Esophagus muscularis mucosa (tissue), 4 donors: ENCODE measurements at regions not wholly inside any gene's neighbourhood (a gene's known extent, or its start where the extent isn't known, plus 50 kb on each side); places are given as distances from the start of the nearest gene placed in this dataset.

Experiments
- EP300 ChIP-seq: sonication (generic); formaldehyde crosslinking; IDR thresholded peaks from one replicate; pipeline ENCODE4 v1.6.1; 2017; ENCODE audit warnings: antibody characterized with exemption
- POLR2A ChIP-seq: fragments of 450-650 bp; IDR thresholded peaks from one replicate; pipeline ENCODE4 v1.6.1; 2017; ENCODE audit warnings: antibody characterized with exemption, moderate library complexity, mild to moderate bottlenecking, low read depth
- POLR2AphosphoS5 ChIP-seq, 2 donors: sonication (generic); formaldehyde crosslinking; IDR thresholded peaks; one replicate each; pipeline ENCODE4 v1.6.1; 2017; ENCODE audit warnings: antibody characterized with exemption in 2 of 2
- TF ChIP-seq, protein P1 (sequence below), 3 experiments: fragments of 200-600 bp in 2 of 3; fragments of 450-650 bp in 1 of 3; sonication (generic) in 2 of 3; IDR thresholded peaks; one replicate each; pipeline ENCODE4 v1.5.1; 2017 to 2019; ENCODE audit warnings: antibody characterized with exemption in 3 of 3, mild to moderate bottlenecking in 2 of 3, moderate library complexity in 1 of 3

GRCh38 chr12:112597986-112598385 is 179.2 kb downstream of the PTPN11 start:
- TF ChIP-seq, protein P1, sequence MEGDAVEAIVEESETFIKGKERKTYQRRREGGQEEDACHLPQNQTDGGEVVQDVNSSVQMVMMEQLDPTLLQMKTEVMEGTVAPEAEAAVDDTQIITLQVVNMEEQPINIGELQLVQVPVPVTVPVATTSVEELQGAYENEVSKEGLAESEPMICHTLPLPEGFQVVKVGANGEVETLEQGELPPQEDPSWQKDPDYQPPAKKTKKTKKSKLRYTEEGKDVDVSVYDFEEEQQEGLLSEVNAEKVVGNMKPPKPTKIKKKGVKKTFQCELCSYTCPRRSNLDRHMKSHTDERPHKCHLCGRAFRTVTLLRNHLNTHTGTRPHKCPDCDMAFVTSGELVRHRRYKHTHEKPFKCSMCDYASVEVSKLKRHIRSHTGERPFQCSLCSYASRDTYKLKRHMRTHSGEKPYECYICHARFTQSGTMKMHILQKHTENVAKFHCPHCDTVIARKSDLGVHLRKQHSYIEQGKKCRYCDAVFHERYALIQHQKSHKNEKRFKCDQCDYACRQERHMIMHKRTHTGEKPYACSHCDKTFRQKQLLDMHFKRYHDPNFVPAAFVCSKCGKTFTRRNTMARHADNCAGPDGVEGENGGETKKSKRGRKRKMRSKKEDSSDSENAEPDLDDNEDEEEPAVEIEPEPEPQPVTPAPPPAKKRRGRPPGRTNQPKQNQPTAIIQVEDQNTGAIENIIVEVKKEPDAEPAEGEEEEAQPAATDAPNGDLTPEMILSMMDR (IDR thresholded peaks at IDR 0.05) = no peak
- no peak for TF ChIP-seq POLR2AphosphoS5 (IDR thresholded peaks at IDR 0.05)
- no peak for TF ChIP-seq POLR2A
- no peak for TF ChIP-seq EP300
